H9 (cell line): ENCODE measurements at regions not wholly inside any gene's neighbourhood (a gene's known extent, or its start where the extent isn't known, plus 50 kb on each side); places are given as distances from the start of the nearest gene placed in this dataset.

ENCODE experiments used
- DNase-seq: peaks from one replicate; pipeline ENCODE4 v3.0.0-alpha.2; 2017
- H2AFZ ChIP-seq: one replicate; pipeline ENCODE4 v1.6.1; 2013; ENCODE audit warnings: mild to moderate bottlenecking, low read length, control low read depth, moderate library complexity
- H2AK5ac ChIP-seq: 2 replicates; pipeline ENCODE4 v1.6.1; 2013; ENCODE audit warnings: low read length, control low read depth, mixed read lengths; ENCODE audit not compliant: insufficient read length
- H2BK120ac ChIP-seq: one replicate; pipeline ENCODE4 v1.6.1; 2013; ENCODE audit warnings: low read depth, mild to moderate bottlenecking, low read length, control low read depth, inconsistent platforms; ENCODE audit not compliant: poor library complexity, severe bottlenecking
- H2BK12ac ChIP-seq: 2 replicates; pipeline ENCODE4 v1.6.1; 2013; ENCODE audit warnings: low read length, control low read depth, mixed read lengths, low read depth; ENCODE audit not compliant: insufficient read length
- H2BK15ac ChIP-seq: 2 replicates; pipeline ENCODE4 v1.6.1; 2013; ENCODE audit warnings: low read depth, low read length, control low read depth
- H2BK20ac ChIP-seq: one replicate; pipeline ENCODE4 v1.6.1; 2013; ENCODE audit warnings: low read depth, mild to moderate bottlenecking, low read length, control low read depth, inconsistent platforms; ENCODE audit not compliant: poor library complexity, severe bottlenecking
- H2BK5ac ChIP-seq: 2 replicates; pipeline ENCODE4 v1.6.1; 2013; ENCODE audit warnings: low read length, control low read depth, mixed read lengths; ENCODE audit not compliant: insufficient read length
- H3K14ac ChIP-seq: 2 replicates; pipeline ENCODE4 v1.6.1; 2013; ENCODE audit warnings: low read length, control low read depth; ENCODE audit not compliant: insufficient read depth
- H3K18ac ChIP-seq: 2 replicates; pipeline ENCODE4 v1.6.1; 2013; ENCODE audit warnings: low read depth, mild to moderate bottlenecking, mixed read lengths, low read length, control low read depth; ENCODE audit not compliant: insufficient read length
- H3K23ac ChIP-seq: 2 replicates; pipeline ENCODE4 v1.6.1; 2013; ENCODE audit warnings: low read length, control low read depth, mixed read lengths, low read depth; ENCODE audit not compliant: insufficient read length
- H3K23me2 ChIP-seq: 2 replicates; pipeline ENCODE4 v1.6.1; 2013; ENCODE audit warnings: low read depth, mild to moderate bottlenecking, mixed read lengths, low read length, control low read depth; ENCODE audit not compliant: insufficient read length, poor library complexity, severe bottlenecking
- H3K27ac ChIP-seq: 2 replicates; pipeline ENCODE4 v1.5.1; 2013; ENCODE audit warnings: low read length, control low read depth, mixed read lengths, low read depth; ENCODE audit not compliant: insufficient read length
- H3K27me3 ChIP-seq: 2 replicates; pipeline ENCODE4 v1.6.1; 2013; ENCODE audit warnings: low read length, control low read depth, inconsistent platforms; ENCODE audit not compliant: insufficient read depth
- H3K4ac ChIP-seq: 2 replicates; pipeline ENCODE4 v1.6.1; 2013; ENCODE audit warnings: low read depth, mild to moderate bottlenecking, control low read depth, inconsistent platforms, low read length, moderate library complexity
- H3K4me1 ChIP-seq: 2 replicates; pipeline ENCODE4 v1.6.1; 2013; ENCODE audit warnings: low read length, control low read depth, inconsistent platforms; ENCODE audit not compliant: insufficient read depth
- H3K4me2 ChIP-seq: 2 replicates; pipeline ENCODE4 v1.6.1; 2013; ENCODE audit warnings: low read length, control low read depth, mixed read lengths; ENCODE audit not compliant: insufficient read length, insufficient read depth
- H3K56ac ChIP-seq: 2 replicates; pipeline ENCODE4 v1.6.1; 2013; ENCODE audit warnings: low read depth, mild to moderate bottlenecking, mixed read lengths, low read length, control low read depth; ENCODE audit not compliant: insufficient read length
- H3K79me1 ChIP-seq: 2 replicates; pipeline ENCODE4 v1.6.1; 2013; ENCODE audit warnings: low read depth, mild to moderate bottlenecking, moderate library complexity, low read length, control low read depth, inconsistent platforms; ENCODE audit not compliant: insufficient read depth, poor library complexity, severe bottlenecking
- H3K79me2 ChIP-seq: 2 replicates; pipeline ENCODE4 v1.6.1; 2013; ENCODE audit warnings: low read length, control low read depth, inconsistent platforms; ENCODE audit not compliant: insufficient read depth
- H3K9ac ChIP-seq: 2 replicates; pipeline ENCODE4 v1.6.1; 2013; ENCODE audit warnings: low read length, control low read depth, mixed read lengths; ENCODE audit not compliant: insufficient read length; ENCODE audit errors: extremely low read depth
- H3K9me3 ChIP-seq: one replicate; pipeline ENCODE4 v1.6.1; 2013; ENCODE audit warnings: low read depth, low read length, inconsistent platforms; ENCODE audit not compliant: control insufficient read depth
- H3T11ph ChIP-seq: one replicate; pipeline ENCODE4 v1.6.1; 2013; ENCODE audit warnings: mild to moderate bottlenecking, low read length, control low read depth, inconsistent platforms
- H4K20me1 ChIP-seq: one replicate; pipeline ENCODE4 v1.6.1; 2013; ENCODE audit not compliant: control insufficient read depth, insufficient read length, insufficient read depth
- H4K5ac ChIP-seq: 2 replicates; pipeline ENCODE4 v1.6.1; 2013; ENCODE audit warnings: low read depth, mild to moderate bottlenecking, mixed read lengths, low read length, control low read depth; ENCODE audit not compliant: insufficient read length
- H4K8ac ChIP-seq: replicated peaks from 2 replicates; pipeline ENCODE4 v1.6.1; 2013; ENCODE audit warnings: low read length, control low read depth, mixed read lengths, low read depth; ENCODE audit not compliant: insufficient read length
- H4K91ac ChIP-seq: 2 replicates; pipeline ENCODE4 v1.6.1; 2013; ENCODE audit warnings: low read depth, mild to moderate bottlenecking, moderate library complexity, mixed read lengths, low read length, control low read depth; ENCODE audit not compliant: insufficient read length
- H3K27ac Mint-ChIP-seq, 3 experiments: 2 replicates in 2 of 3; 3 replicates in 1 of 3; pipeline ENCODE4 v1.8.0; 2020 to 2021; ENCODE audit warnings: mixed read lengths in 3 of 3, mild to moderate bottlenecking in 1 of 3, moderate library complexity in 1 of 3
- H3K27me3 Mint-ChIP-seq: 2 replicates; pipeline ENCODE4 v1.8.0; 2021; ENCODE audit warnings: low read depth, mild to moderate bottlenecking, moderate library complexity, mixed read lengths
- H3K36me3 Mint-ChIP-seq, 3 experiments: 2 replicates in 2 of 3; 3 replicates in 1 of 3; pipeline ENCODE4 v1.8.0; 2020 to 2021; ENCODE audit warnings: low read depth in 3 of 3, mixed read lengths in 3 of 3; ENCODE audit not compliant: insufficient read depth in 1 of 3
- H3K4me1 Mint-ChIP-seq, 2 experiments: 2 replicates each; pipeline ENCODE4 v1.8.0; 2020; ENCODE audit warnings: mixed read lengths in 2 of 2
- H3K4me3 Mint-ChIP-seq, 2 experiments: 2 replicates in 1 of 2; 3 replicates in 1 of 2; pipeline ENCODE4 v1.8.0; 2020 to 2021; ENCODE audit warnings: mild to moderate bottlenecking in 2 of 2, mixed read lengths in 2 of 2, moderate library complexity in 1 of 2
- H3K9me3 Mint-ChIP-seq, 2 experiments: 2 replicates in 1 of 2; 3 replicates in 1 of 2; pipeline ENCODE4 v1.8.0; 2020; ENCODE audit warnings: mild to moderate bottlenecking in 2 of 2, mixed read lengths in 2 of 2, moderate library complexity in 1 of 2
- CTCF ChIP-seq: fragments of 200-600 bp; sonication (generic); conservative IDR thresholded peaks from 3 replicates; pipeline ENCODE4 v1.8.0; 2021; ENCODE audit warnings: antibody characterized with exemption, mild to moderate bottlenecking
- WGBS: extraction: QIAGEN DNeasy Blood & Tissue Kit; methylation state at CpG from one replicate; pipeline ENCODE4 v1.1.7; 2013; ENCODE audit warnings: missing lambda C conversion rate, low lambda C conversion rate, mixed read lengths; ENCODE audit not compliant: insufficient read length; ENCODE audit errors: extremely low coverage; 5-methylcytosine and 5-hydroxymethylcytosine counted together

GRCh38 chr17:73705594-73705993 is 61.3 kb upstream of the SDK2 start:
- Histone ChIP-seq H3K9ac (no peak overlapping the region), H4K20me1 (no peaks in the 10 kb centered on the region), H2AFZ (no peak overlapping the region), H3K9me3 (no peaks in the 10 kb centered on the region), H3K18ac (no peak overlapping the region), H3K79me1 (no peaks in the 10 kb centered on the region), H3K14ac (no peak overlapping the region), H4K5ac (no peak overlapping the region), H2BK15ac (no peak overlapping the region), H4K91ac (no peak overlapping the region), H3K27ac (no peak overlapping the region), H3K23ac (no peak overlapping the region), H2BK12ac (no peak overlapping the region), H3K4me2 (no peak overlapping the region), H3K4me1 (no peaks in the 10 kb centered on the region; the same call in 1 of the 2 replicates), H2AK5ac (no peak overlapping the region), H2BK5ac (no peak overlapping the region), H2BK20ac (no peak overlapping the region), H3K27me3 (no peaks in the 10 kb centered on the region), H3T11ph (no peak overlapping the region), H3K23me2 (no peaks in the 10 kb centered on the region), H2BK120ac (no peak overlapping the region), H4K8ac (no peak overlapping the region), H3K4ac (no peak overlapping the region), H3K79me2 (no peaks in the 10 kb centered on the region), H3K56ac (no peak overlapping the region)
- no peak for TF ChIP-seq CTCF
- Mint-ChIP-seq H3K36me3 (peaks cover 0 to 5% (median 0%) of the 10 kb centered on the region in 3 experiments; a peak in 2 of 7 replicates), H3K27me3 (peaks cover 50% of the 10 kb centered on the region), H3K27ac (no peak overlapping the region), H3K4me1 (peaks cover 4 to 12% of the 10 kb centered on the region in 2 experiments), H3K9me3 (peaks cover 3 to 6% of the 10 kb centered on the region in 2 experiments; a peak in 4 of 5 replicates), H3K4me3 (no peak overlapping the region)
- DNase-seq: no peak
- no CpG with 5 or more reads among the region's 7 CpGs for WGBS
